ENCODE measurements at regions not wholly inside any gene's neighbourhood (a gene's known extent, or its start where the extent isn't known, plus 50 kb on each side); places are given as distances from the start of the nearest gene placed in this dataset.
"Not testable (repeated sequence)": the region's sequence is repeated elsewhere in the genome, so short reads cannot be mapped to it uniquely, and the experiment has no call there.

- DNase-seq (ENCODE audit: low spot score): peak; percentile 14
These were observed 1377.9 kb downstream of the RPIA start for GRCh38 chr2:90069290-90069894.

DNA sequence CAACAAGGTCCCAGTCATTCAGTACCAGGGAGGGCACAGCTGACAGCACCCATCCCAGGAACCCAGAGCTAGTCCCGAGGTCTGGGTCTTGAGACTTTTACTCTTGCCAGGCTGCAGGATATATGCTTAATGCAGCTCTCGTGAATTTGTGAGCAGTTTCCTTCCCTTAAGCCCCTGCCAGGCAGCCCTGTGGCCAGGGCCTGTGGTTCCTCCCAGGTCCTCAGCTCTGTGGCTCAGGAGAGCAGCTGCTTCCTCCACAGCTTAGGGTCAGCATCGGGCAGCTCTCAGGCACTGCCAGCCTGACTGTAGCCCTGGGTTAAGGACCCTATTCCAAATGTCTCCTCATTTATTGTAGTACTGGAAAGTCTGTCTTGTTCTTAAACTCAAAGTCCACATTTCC is 1384.8 kb downstream of the RPIA start:
- DNase-seq (ENCODE audit: low spot score): no peak

- no peak for DNase-seq (ENCODE audit: low spot score)
These were observed 1386.5 kb downstream of the RPIA start for GRCh38 chr2:90077948-90078347.

- DNase-seq (ENCODE audit: low spot score): no peak
These were observed 1387.9 kb downstream of the RPIA start for GRCh38 chr2:90079374-90079773.

- not testable (repeated sequence) for DNase-seq (ENCODE audit: low spot score)
These were observed 1396.3 kb downstream of the RPIA start for GRCh38 chr2:90087792-90088191.

DNA sequence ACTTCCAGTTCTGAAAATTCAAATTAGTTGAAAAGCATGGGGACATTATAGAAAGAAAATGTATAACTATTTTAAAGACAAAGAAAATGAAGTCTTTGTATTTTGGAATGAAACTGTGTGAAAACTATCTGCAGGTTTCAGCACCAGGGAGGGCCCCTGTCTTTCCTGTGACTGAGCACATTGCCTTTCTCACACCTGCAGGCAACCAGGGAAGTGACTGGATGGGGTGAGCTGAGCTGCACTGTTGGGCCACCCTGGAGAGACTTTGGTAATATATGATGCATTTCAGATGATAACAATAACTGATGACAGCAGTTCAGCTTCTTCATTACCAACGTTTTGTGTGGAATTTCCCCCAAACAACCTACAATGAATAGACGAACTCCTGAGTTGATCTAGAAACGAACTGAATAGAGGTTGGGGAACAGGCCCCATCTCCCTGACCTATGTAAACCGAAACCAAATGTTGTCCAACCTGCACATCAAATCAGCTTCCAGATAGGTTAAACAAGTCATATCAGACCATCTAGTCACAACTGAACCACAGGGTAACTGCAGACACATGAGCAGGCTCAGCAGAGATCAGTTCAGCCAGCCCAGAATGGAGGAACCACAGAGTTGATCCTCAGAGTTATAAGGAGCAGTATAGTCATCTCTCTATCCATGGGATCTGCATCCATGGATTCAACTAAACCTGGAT is 1402.2 kb downstream of the RPIA start:
- DNase-seq (ENCODE audit: low spot score): not testable (repeated sequence)

DNA sequence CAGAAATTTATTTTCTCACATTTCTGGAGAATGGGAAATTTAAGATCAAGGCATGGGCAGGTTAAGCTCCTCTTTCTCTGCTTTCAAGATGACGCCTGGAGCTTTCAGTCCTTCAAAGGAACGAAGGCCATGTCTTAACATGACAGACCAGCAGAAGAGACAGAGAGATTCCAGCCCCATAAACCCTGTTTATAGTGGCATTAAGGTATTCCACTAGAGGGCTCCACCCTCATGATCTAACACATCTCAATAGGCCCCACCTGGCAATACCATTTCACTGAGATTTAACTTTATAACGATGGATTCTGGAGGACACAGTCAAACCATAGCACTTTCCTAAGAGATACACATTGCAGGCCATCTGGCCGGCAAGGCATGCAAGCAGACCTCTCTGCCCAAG is 1406.1 kb downstream of the RPIA start:
- not testable (repeated sequence) for DNase-seq (ENCODE audit: low spot score)

DNA sequence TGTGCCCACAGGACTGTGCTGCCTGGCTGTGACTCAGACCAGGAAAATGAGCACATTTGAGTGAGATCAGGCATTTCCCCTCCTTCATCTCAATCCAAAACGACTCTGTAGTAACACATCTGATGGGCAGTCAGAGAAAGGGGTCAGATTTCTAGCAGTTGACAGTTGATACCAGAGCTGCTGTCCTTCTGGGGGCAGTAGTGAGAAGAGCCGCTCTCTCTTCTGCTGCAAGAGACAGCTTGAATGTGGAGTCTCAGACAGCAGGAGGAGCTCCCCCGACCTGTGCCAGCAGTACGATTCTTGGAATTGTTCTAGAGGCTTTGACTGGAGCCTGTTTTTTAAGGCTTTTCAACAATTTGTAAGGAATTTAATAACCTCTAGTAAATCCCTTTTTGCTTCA is 1413.7 kb downstream of the RPIA start:
- DNase-seq (ENCODE audit: low spot score): not testable (repeated sequence)

DNA sequence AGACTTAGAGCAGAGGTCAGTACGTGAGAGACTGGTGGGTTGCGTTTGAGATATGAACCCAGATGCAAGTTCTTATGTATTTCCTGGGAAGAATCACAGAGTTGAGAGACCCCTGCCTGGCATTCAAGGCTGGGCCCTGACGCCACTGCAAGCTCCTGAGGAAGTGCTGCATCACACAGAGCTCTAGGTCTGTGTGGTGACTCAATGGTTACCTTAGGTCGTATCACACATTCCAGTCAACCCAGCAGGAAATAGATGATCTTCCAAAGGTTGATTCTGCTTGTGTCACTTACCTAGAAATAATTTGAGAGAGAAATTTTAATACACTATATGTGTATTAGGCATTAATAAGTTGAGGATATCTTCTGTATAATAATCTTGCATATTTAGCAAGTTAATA is 1431.9 kb downstream of the RPIA start:
- not testable (repeated sequence) for DNase-seq (ENCODE audit: low spot score)

GRCh38 chr2:90139046-90139445 is 1447.6 kb downstream of the RPIA start:
- not testable (repeated sequence) for DNase-seq (ENCODE audit: low spot score)

- DNase-seq (ENCODE audit: low spot score): not testable (repeated sequence)
These were observed 1450.1 kb downstream of the RPIA start for GRCh38 chr2:90141558-90141957.

DNA sequence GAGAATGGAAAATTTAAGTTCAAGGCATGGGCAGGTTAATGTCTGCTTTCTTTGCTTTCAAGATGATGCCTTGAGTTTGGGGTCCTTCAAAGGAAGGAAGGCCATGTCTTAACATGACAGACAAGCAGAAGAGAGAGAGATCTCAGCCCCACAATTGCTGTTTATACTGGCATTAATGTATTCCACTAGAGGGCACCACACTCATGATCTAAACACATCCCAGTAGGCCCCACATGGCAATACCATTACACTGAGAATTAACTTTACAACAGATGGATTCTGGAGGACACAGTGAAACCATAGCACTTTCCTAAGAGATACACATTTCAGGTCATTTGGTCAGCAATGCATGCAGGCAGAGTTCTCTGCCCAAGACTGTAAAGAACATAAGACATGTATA is 1460.3 kb downstream of the RPIA start:
- not testable (repeated sequence) for DNase-seq (ENCODE audit: low spot score)

DNA sequence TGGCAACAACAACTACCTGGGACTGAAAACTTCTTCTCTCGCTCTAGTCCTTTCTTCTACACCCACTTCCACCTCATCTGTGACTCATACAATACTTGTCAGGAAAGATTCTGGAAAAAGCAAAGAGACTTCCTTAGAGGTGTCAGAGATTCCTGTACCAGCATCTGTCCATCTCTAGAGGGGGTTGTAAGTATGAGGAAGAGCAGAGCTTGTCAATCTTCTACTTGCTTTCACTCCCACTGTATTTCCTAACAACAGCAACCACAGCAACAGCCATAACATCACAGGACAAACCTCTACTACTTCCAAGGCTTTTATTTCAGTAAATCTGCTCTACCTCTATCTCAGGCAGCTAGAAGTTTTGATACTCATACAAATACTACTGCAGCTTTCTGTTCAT is 1479.5 kb downstream of the RPIA start:
- DNase-seq (ENCODE audit: low spot score): not testable (repeated sequence)

GRCh38 chr2:90173081-90173480 is 1481.6 kb downstream of the RPIA start:
- not testable (repeated sequence) for DNase-seq (ENCODE audit: low spot score)

- DNase-seq (ENCODE audit: low spot score): not testable (repeated sequence)
These were observed 1488.1 kb downstream of the RPIA start for GRCh38 chr2:90179591-90179990.

GRCh38 chr2:90207454-90208058 is 1516.1 kb downstream of the RPIA start:
- no peak for DNase-seq (ENCODE audit: low spot score)

DNA sequence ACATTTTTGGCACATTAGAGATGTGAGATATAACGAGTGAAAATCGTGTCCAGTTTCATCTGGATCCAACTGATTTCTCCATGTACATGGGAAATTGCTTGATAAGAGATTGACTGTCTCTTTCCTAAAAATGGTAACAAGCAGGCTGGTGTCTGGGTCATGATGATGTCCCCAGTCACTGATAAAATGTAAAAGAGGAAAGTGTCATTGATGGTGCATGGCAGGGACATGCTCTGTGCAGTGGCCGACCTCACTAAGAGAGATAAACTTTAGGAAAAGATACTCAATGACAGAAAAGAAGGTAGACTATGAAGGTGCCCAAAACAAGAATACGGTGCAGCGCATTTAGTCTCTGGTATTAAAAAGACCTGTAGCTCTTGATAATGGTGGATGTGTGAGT is 1517.5 kb downstream of the RPIA start:
- no peak for DNase-seq (ENCODE audit: low spot score)

GRCh38 chr2:90209806-90210205 is 1518.3 kb downstream of the RPIA start:
- DNase-seq (ENCODE audit: low spot score): no peak

GRCh38 chr2:90215880-90216279 is 1524.4 kb downstream of the RPIA start:
- DNase-seq (ENCODE audit: low spot score): not testable (repeated sequence)

DNA sequence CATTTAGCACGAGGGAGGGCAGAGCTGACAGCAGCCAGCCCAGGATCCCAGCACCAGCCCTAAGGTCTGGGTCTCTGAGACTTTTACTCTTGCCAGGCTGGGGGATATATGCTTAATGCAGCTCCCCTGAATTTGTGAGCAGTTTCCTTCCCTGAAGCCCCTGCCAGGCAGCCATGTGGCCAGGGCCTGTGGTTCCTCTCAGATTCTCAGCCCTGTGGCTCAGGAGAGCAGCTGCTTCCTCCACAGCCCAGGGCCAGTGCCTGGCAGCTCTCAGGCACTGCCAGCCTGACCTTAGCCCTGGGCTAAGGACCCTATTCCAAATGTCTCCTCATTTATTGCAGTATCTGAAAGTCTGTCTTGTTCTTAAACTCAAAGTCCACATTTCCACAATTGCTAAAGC is 1525.3 kb downstream of the RPIA start:
- not testable (repeated sequence) for DNase-seq (ENCODE audit: low spot score)

- DNase-seq (ENCODE audit: low spot score): not testable (repeated sequence)
These were observed 1527.1 kb downstream of the RPIA start for GRCh38 chr2:90218534-90218933.

- DNase-seq (ENCODE audit: low spot score): not testable (repeated sequence)
These were observed 1529.3 kb downstream of the RPIA start for GRCh38 chr2:90220623-90221299.

- no peak for DNase-seq (ENCODE audit: low spot score)
These were observed 1529.8 kb downstream of the RPIA start for GRCh38 chr2:90221300-90221651.

Measured in mucosa of gallbladder (tissue), 1 donor.